ENCODE measurements at regions not wholly inside any gene's neighbourhood (a gene's known extent, or its start where the extent isn't known, plus 50 kb on each side); places are given as distances from the start of the nearest gene placed in this dataset.

GRCh38 chr7:28318101-28318762 is 94.1 kb upstream of the CREB5 start:
- no peak for TF ChIP-seq CTCF (IDR thresholded peaks at IDR 0.05; ENCODE audit: low read depth, low read length)

GRCh38 chr7:28323833-28324232 is 88.5 kb upstream of the CREB5 start:
- no peak for TF ChIP-seq CTCF (IDR thresholded peaks at IDR 0.05; ENCODE audit: low read depth, low read length)
- Histone ChIP-seq H3K27ac (no peak overlapping the region), H3K4me3 (ENCODE audit: low read depth, low read length) (no peak overlapping the region), H3K27me3 (ENCODE audit: insufficient read depth, low read depth, severe bottlenecking) (peaks cover 41% of the 10 kb centered on the region), H3K36me3 (no peaks in the 10 kb centered on the region), H3K9me3 (ENCODE audit: severe bottlenecking) (no peaks in the 10 kb centered on the region)
- no peak for DNase-seq

More at GRCh38 chr7:28318101-28318762, 94.1 kb upstream of the CREB5 start:
- DNase-seq: no peak
- Histone ChIP-seq H3K27ac (no peak overlapping the region), H3K27me3 (ENCODE audit: insufficient read depth, low read depth, severe bottlenecking) (peaks cover 54% of the 10 kb centered on the region), H3K9me3 (ENCODE audit: severe bottlenecking) (no peaks in the 10 kb centered on the region), H3K36me3 (no peaks in the 10 kb centered on the region), H3K4me3 (ENCODE audit: low read depth, low read length) (no peak overlapping the region)

GRCh38 chr7:28328146-28328545 is 84.2 kb upstream of the CREB5 start:
- Histone ChIP-seq H3K4me3 (ENCODE audit: low read depth, low read length) (no peak overlapping the region), H3K36me3 (no peaks in the 10 kb centered on the region), H3K27ac (no peak overlapping the region), H3K9me3 (ENCODE audit: severe bottlenecking) (no peaks in the 10 kb centered on the region), H3K27me3 (ENCODE audit: insufficient read depth, low read depth, severe bottlenecking) (peaks cover 30% of the 10 kb centered on the region)
- DNase-seq: no peak
- TF ChIP-seq CTCF (IDR thresholded peaks at IDR 0.05; ENCODE audit: low read depth, low read length): no peak

- peaks cover 1% of the 10 kb centered on the region for H3K9me3 ChIP-seq (ENCODE audit: severe bottlenecking)
- H3K4me3 ChIP-seq (ENCODE audit: low read depth, low read length): no peak overlapping the region
- TF ChIP-seq CTCF (IDR thresholded peaks at IDR 0.05; ENCODE audit: low read depth, low read length): no peak
- no peaks in the 10 kb centered on the region for H3K36me3 ChIP-seq
- DNase-seq: no peak
- H3K27me3 ChIP-seq (ENCODE audit: insufficient read depth, low read depth, severe bottlenecking): peaks cover 30% of the 10 kb centered on the region
- H3K27ac ChIP-seq: no peak overlapping the region
Measured at GRCh38 chr7:28328822-28329660, 83.3 kb upstream of the CREB5 start.

- no peaks in the 10 kb centered on the region for H3K36me3 ChIP-seq
- no peak for TF ChIP-seq CTCF (IDR thresholded peaks at IDR 0.05; ENCODE audit: low read depth, low read length)
- H3K27me3 ChIP-seq (ENCODE audit: insufficient read depth, low read depth, severe bottlenecking): peaks cover 24% of the 10 kb centered on the region
- H3K4me3 ChIP-seq (ENCODE audit: low read depth, low read length): no peak overlapping the region
- H3K9me3 ChIP-seq (ENCODE audit: severe bottlenecking): peaks cover 2% of the 10 kb centered on the region
- no peak for DNase-seq
- H3K27ac ChIP-seq: no peak overlapping the region
Measured at GRCh38 chr7:28329661-28330363, 82.5 kb upstream of the CREB5 start.
